H9 (cell line): ENCODE measurements at regions not wholly inside any gene's neighbourhood (a gene's known extent, or its start where the extent isn't known, plus 50 kb on each side); places are given as distances from the start of the nearest gene placed in this dataset.

Experiments
- DNase-seq: peaks from one replicate; pipeline ENCODE4 v3.0.0-alpha.2; 2017
- H2AFZ ChIP-seq: one replicate; pipeline ENCODE4 v1.6.1; 2013; ENCODE audit warnings: mild to moderate bottlenecking, low read length, control low read depth, moderate library complexity
- H2AK5ac ChIP-seq: 2 replicates; pipeline ENCODE4 v1.6.1; 2013; ENCODE audit warnings: low read length, control low read depth, mixed read lengths; ENCODE audit not compliant: insufficient read length
- H2BK120ac ChIP-seq: one replicate; pipeline ENCODE4 v1.6.1; 2013; ENCODE audit warnings: low read depth, mild to moderate bottlenecking, low read length, control low read depth, inconsistent platforms; ENCODE audit not compliant: poor library complexity, severe bottlenecking
- H2BK12ac ChIP-seq: 2 replicates; pipeline ENCODE4 v1.6.1; 2013; ENCODE audit warnings: low read length, control low read depth, mixed read lengths, low read depth; ENCODE audit not compliant: insufficient read length
- H2BK15ac ChIP-seq: 2 replicates; pipeline ENCODE4 v1.6.1; 2013; ENCODE audit warnings: low read depth, low read length, control low read depth
- H2BK20ac ChIP-seq: one replicate; pipeline ENCODE4 v1.6.1; 2013; ENCODE audit warnings: low read depth, mild to moderate bottlenecking, low read length, control low read depth, inconsistent platforms; ENCODE audit not compliant: poor library complexity, severe bottlenecking
- H2BK5ac ChIP-seq: 2 replicates; pipeline ENCODE4 v1.6.1; 2013; ENCODE audit warnings: low read length, control low read depth, mixed read lengths; ENCODE audit not compliant: insufficient read length
- H3K14ac ChIP-seq: 2 replicates; pipeline ENCODE4 v1.6.1; 2013; ENCODE audit warnings: low read length, control low read depth; ENCODE audit not compliant: insufficient read depth
- H3K18ac ChIP-seq: 2 replicates; pipeline ENCODE4 v1.6.1; 2013; ENCODE audit warnings: low read depth, mild to moderate bottlenecking, mixed read lengths, low read length, control low read depth; ENCODE audit not compliant: insufficient read length
- H3K23ac ChIP-seq: 2 replicates; pipeline ENCODE4 v1.6.1; 2013; ENCODE audit warnings: low read length, control low read depth, mixed read lengths, low read depth; ENCODE audit not compliant: insufficient read length
- H3K23me2 ChIP-seq: 2 replicates; pipeline ENCODE4 v1.6.1; 2013; ENCODE audit warnings: low read depth, mild to moderate bottlenecking, mixed read lengths, low read length, control low read depth; ENCODE audit not compliant: insufficient read length, poor library complexity, severe bottlenecking
- H3K27ac ChIP-seq: 2 replicates; pipeline ENCODE4 v1.5.1; 2013; ENCODE audit warnings: low read length, control low read depth, mixed read lengths, low read depth; ENCODE audit not compliant: insufficient read length
- H3K27me3 ChIP-seq: 2 replicates; pipeline ENCODE4 v1.6.1; 2013; ENCODE audit warnings: low read length, control low read depth, inconsistent platforms; ENCODE audit not compliant: insufficient read depth
- H3K4ac ChIP-seq: 2 replicates; pipeline ENCODE4 v1.6.1; 2013; ENCODE audit warnings: low read depth, mild to moderate bottlenecking, control low read depth, inconsistent platforms, low read length, moderate library complexity
- H3K4me1 ChIP-seq: 2 replicates; pipeline ENCODE4 v1.6.1; 2013; ENCODE audit warnings: low read length, control low read depth, inconsistent platforms; ENCODE audit not compliant: insufficient read depth
- H3K4me2 ChIP-seq: 2 replicates; pipeline ENCODE4 v1.6.1; 2013; ENCODE audit warnings: low read length, control low read depth, mixed read lengths; ENCODE audit not compliant: insufficient read length, insufficient read depth
- H3K56ac ChIP-seq: 2 replicates; pipeline ENCODE4 v1.6.1; 2013; ENCODE audit warnings: low read depth, mild to moderate bottlenecking, mixed read lengths, low read length, control low read depth; ENCODE audit not compliant: insufficient read length
- H3K79me1 ChIP-seq: 2 replicates; pipeline ENCODE4 v1.6.1; 2013; ENCODE audit warnings: low read depth, mild to moderate bottlenecking, moderate library complexity, low read length, control low read depth, inconsistent platforms; ENCODE audit not compliant: insufficient read depth, poor library complexity, severe bottlenecking
- H3K79me2 ChIP-seq: 2 replicates; pipeline ENCODE4 v1.6.1; 2013; ENCODE audit warnings: low read length, control low read depth, inconsistent platforms; ENCODE audit not compliant: insufficient read depth
- H3K9ac ChIP-seq: 2 replicates; pipeline ENCODE4 v1.6.1; 2013; ENCODE audit warnings: low read length, control low read depth, mixed read lengths; ENCODE audit not compliant: insufficient read length; ENCODE audit errors: extremely low read depth
- H3K9me3 ChIP-seq: one replicate; pipeline ENCODE4 v1.6.1; 2013; ENCODE audit warnings: low read depth, low read length, inconsistent platforms; ENCODE audit not compliant: control insufficient read depth
- H3T11ph ChIP-seq: one replicate; pipeline ENCODE4 v1.6.1; 2013; ENCODE audit warnings: mild to moderate bottlenecking, low read length, control low read depth, inconsistent platforms
- H4K20me1 ChIP-seq: one replicate; pipeline ENCODE4 v1.6.1; 2013; ENCODE audit not compliant: control insufficient read depth, insufficient read length, insufficient read depth
- H4K5ac ChIP-seq: 2 replicates; pipeline ENCODE4 v1.6.1; 2013; ENCODE audit warnings: low read depth, mild to moderate bottlenecking, mixed read lengths, low read length, control low read depth; ENCODE audit not compliant: insufficient read length
- H4K8ac ChIP-seq: replicated peaks from 2 replicates; pipeline ENCODE4 v1.6.1; 2013; ENCODE audit warnings: low read length, control low read depth, mixed read lengths, low read depth; ENCODE audit not compliant: insufficient read length
- H4K91ac ChIP-seq: 2 replicates; pipeline ENCODE4 v1.6.1; 2013; ENCODE audit warnings: low read depth, mild to moderate bottlenecking, moderate library complexity, mixed read lengths, low read length, control low read depth; ENCODE audit not compliant: insufficient read length
- H3K27ac Mint-ChIP-seq, 3 experiments: 2 replicates in 2 of 3; 3 replicates in 1 of 3; pipeline ENCODE4 v1.8.0; 2020 to 2021; ENCODE audit warnings: mixed read lengths in 3 of 3, mild to moderate bottlenecking in 1 of 3, moderate library complexity in 1 of 3
- H3K27me3 Mint-ChIP-seq: 2 replicates; pipeline ENCODE4 v1.8.0; 2021; ENCODE audit warnings: low read depth, mild to moderate bottlenecking, moderate library complexity, mixed read lengths
- H3K36me3 Mint-ChIP-seq, 3 experiments: 2 replicates in 2 of 3; 3 replicates in 1 of 3; pipeline ENCODE4 v1.8.0; 2020 to 2021; ENCODE audit warnings: low read depth in 3 of 3, mixed read lengths in 3 of 3; ENCODE audit not compliant: insufficient read depth in 1 of 3
- H3K4me1 Mint-ChIP-seq, 2 experiments: 2 replicates each; pipeline ENCODE4 v1.8.0; 2020; ENCODE audit warnings: mixed read lengths in 2 of 2
- H3K4me3 Mint-ChIP-seq, 2 experiments: 2 replicates in 1 of 2; 3 replicates in 1 of 2; pipeline ENCODE4 v1.8.0; 2020 to 2021; ENCODE audit warnings: mild to moderate bottlenecking in 2 of 2, mixed read lengths in 2 of 2, moderate library complexity in 1 of 2
- H3K9me3 Mint-ChIP-seq, 2 experiments: 2 replicates in 1 of 2; 3 replicates in 1 of 2; pipeline ENCODE4 v1.8.0; 2020; ENCODE audit warnings: mild to moderate bottlenecking in 2 of 2, mixed read lengths in 2 of 2, moderate library complexity in 1 of 2
- CTCF ChIP-seq: fragments of 200-600 bp; sonication (generic); conservative IDR thresholded peaks from 3 replicates; pipeline ENCODE4 v1.8.0; 2021; ENCODE audit warnings: antibody characterized with exemption, mild to moderate bottlenecking
- WGBS: extraction: QIAGEN DNeasy Blood & Tissue Kit; methylation state at CpG from one replicate; pipeline ENCODE4 v1.1.7; 2013; ENCODE audit warnings: missing lambda C conversion rate, low lambda C conversion rate, mixed read lengths; ENCODE audit not compliant: insufficient read length; ENCODE audit errors: extremely low coverage; 5-methylcytosine and 5-hydroxymethylcytosine counted together

- no peak overlapping the region for H3K23ac ChIP-seq
- no peak overlapping the region for H2BK15ac ChIP-seq
- H2BK120ac ChIP-seq, result no peak overlapping the region
- peaks cover 0 to 4% of the 10 kb centered on the region in 2 experiments; a peak in 1 of 4 replicates for H3K4me1 Mint-ChIP-seq
- no peaks in the 10 kb centered on the region for H3K79me2 ChIP-seq
- no peak overlapping the region for H3K18ac ChIP-seq
- no peaks in the 10 kb centered on the region for H4K20me1 ChIP-seq
- H2BK5ac ChIP-seq, result no peak overlapping the region
- H3K9me3 Mint-ChIP-seq, result no peaks in the 10 kb centered on the region
- no peaks in the 10 kb centered on the region for H3K27me3 ChIP-seq
- H3T11ph ChIP-seq, result no peak overlapping the region
- WGBS, result no CpG with 5 or more reads among the region's 2 CpGs
- H3K27ac ChIP-seq, result no peak overlapping the region
- no peaks in the 10 kb centered on the region for H3K27me3 Mint-ChIP-seq
- H3K14ac ChIP-seq, result no peak overlapping the region
- no peaks in the 10 kb centered on the region for H3K36me3 Mint-ChIP-seq
- H3K4me2 ChIP-seq, result no peak overlapping the region
- H3K79me1 ChIP-seq, result no peaks in the 10 kb centered on the region
- no peak overlapping the region for H2BK20ac ChIP-seq
- H2AFZ ChIP-seq, result no peak overlapping the region
- no peak overlapping the region for H3K4me3 Mint-ChIP-seq
- H4K5ac ChIP-seq, result no peak overlapping the region
- no peak overlapping the region for H3K9ac ChIP-seq
- DNase-seq, result no peak
- H3K27ac Mint-ChIP-seq, result no peak overlapping the region
- H3K9me3 ChIP-seq, result no peaks in the 10 kb centered on the region
- TF ChIP-seq CTCF, result no peak
- no peak overlapping the region for H3K4ac ChIP-seq
- H3K56ac ChIP-seq, result no peak overlapping the region
- no peak overlapping the region for H2BK12ac ChIP-seq
- H2AK5ac ChIP-seq, result no peak overlapping the region
- H4K91ac ChIP-seq, result no peak overlapping the region
- no peaks in the 10 kb centered on the region for H3K4me1 ChIP-seq
- no peaks in the 10 kb centered on the region for H3K23me2 ChIP-seq
- H4K8ac ChIP-seq, result no peak overlapping the region
These were observed 118.4 kb downstream of the PLK2 start for GRCh38 chr5:58341476-58341875.
